Activated T-cell treated with anti-CD3 and anti-CD28 coated beads, Interleukin-2, amount 50 U/mL, for 4 hours (primary cell): ENCODE measurements at regions not wholly inside any gene's neighbourhood (a gene's known extent, or its start where the extent isn't known, plus 50 kb on each side); places are given as distances from the start of the nearest gene placed in this dataset.

Source experiments
- ATAC-seq, 2 donors: fragments of 200-7000 bp; cut with Tn5 transposase; one replicate each; pipeline ENCODE4 v1.10.0; 2021
- DNase-seq: peaks from one replicate; pipeline ENCODE4 v3.0.0-alpha.2; 2020
- H3K27me3 Mint-ChIP-seq: one replicate; pipeline ENCODE4 v1.8.0; 2021; ENCODE audit warnings: low read depth, mixed read lengths
- H3K36me3 Mint-ChIP-seq: one replicate; pipeline ENCODE4 v1.8.0; 2022; ENCODE audit warnings: mixed read lengths; ENCODE audit not compliant: insufficient read depth
- H3K4me1 Mint-ChIP-seq: one replicate; pipeline ENCODE4 v1.8.0; 2021; ENCODE audit warnings: low read depth, mixed read lengths
- H3K4me3 Mint-ChIP-seq: one replicate; pipeline ENCODE4 v1.8.0; 2021; ENCODE audit warnings: mild to moderate bottlenecking, moderate library complexity, mixed read lengths
- H3K9me3 Mint-ChIP-seq: one replicate; pipeline ENCODE4 v1.8.0; 2021; ENCODE audit warnings: mixed read lengths

DNA sequence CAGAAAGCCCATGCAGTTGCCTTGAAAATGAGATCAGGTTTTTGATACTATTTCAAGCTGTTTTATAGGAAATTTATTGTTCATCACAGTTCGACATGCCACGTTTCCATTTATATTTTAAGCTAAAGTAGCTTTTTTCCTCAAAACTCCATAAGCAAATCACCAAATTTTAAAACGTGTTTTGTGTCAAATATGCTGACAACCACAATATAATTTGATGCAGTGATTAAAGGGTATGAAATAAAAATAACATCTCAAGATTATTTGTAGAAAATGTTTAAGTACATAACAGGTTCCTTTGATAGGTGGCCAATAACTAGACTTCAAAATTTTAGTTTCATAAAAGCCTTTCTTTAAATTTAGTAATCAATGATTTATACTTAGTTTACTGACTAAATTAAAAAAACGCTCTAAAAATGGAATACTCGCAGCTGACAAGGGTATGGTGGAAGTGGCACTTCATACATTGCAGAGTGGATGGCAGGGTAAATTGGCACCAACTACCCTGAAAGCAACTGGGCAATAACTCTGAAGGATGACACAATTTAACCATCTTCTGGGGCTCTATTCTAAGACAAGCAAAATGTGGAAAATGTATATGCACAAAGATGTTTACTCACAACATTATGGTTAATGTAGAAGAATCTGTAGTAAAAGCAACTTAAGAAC lies 481.6 kb downstream of the TNS3 start:
- H3K36me3 Mint-ChIP-seq = no peaks in the 10 kb centered on the region
- ATAC-seq (no peak), DNase-seq (no peak)
- no peaks in the 10 kb centered on the region for H3K9me3 Mint-ChIP-seq
- no peaks in the 10 kb centered on the region for H3K4me1 Mint-ChIP-seq
- no peak overlapping the region for H3K4me3 Mint-ChIP-seq
- H3K27me3 Mint-ChIP-seq = no peaks in the 10 kb centered on the region

- DNase-seq (no peak), ATAC-seq (no peak)
- Mint-ChIP-seq H3K4me3 (no peak overlapping the region), H3K4me1 (no peaks in the 10 kb centered on the region), H3K36me3 (no peaks in the 10 kb centered on the region), H3K27me3 (peaks cover 1% of the 10 kb centered on the region), H3K9me3 (no peaks in the 10 kb centered on the region)
Observed at GRCh38 chr7:47097431-47097830, 484.5 kb downstream of the TNS3 start.

DNA sequence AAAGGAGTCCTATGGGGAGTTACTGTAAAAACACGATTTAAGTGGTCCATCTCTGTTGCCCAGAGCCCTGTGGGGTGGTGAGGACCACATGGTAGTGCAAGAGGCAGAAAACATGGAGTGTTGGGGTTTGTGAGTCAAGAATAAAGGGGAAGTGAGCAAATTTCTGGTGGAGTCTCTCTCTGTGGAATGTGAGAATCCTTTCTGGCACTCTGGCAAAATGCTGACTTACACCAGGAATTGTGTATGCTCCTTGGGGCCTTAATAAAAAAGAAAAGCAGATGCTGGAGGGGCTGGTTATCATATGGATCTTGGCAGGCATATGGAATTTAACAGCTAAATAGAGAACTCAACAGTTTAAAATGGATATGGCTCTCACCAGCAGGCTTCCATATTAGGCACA lies 486.0 kb downstream of the TNS3 start:
- Mint-ChIP-seq H3K36me3 (no peaks in the 10 kb centered on the region), H3K27me3 (peaks cover 1% of the 10 kb centered on the region), H3K4me1 (no peaks in the 10 kb centered on the region), H3K4me3 (no peak overlapping the region), H3K9me3 (no peaks in the 10 kb centered on the region)
- ATAC-seq = no peak
- DNase-seq = no peak

DNA sequence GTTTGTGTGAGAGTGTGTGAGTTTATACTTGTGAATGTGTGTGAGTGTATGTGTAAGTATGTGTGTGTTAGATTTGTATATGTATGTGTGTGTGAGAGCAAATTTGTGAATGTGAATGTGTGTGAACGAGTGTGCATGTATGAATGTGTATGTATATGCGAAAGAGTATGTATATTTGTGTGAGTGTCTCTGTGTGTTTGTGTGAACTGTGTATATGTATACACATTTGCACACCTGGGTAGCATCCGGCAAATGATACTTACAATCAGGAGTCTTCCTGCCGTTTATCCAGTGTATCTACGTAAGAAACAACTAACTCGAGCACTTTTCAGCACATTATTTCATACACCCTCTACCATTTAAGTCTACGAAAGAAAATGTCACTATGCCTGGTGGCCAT lies 487.4 kb downstream of the TNS3 start:
- Mint-ChIP-seq H3K4me1 (no peaks in the 10 kb centered on the region), H3K27me3 (peaks cover 1% of the 10 kb centered on the region), H3K4me3 (no peak overlapping the region), H3K36me3 (no peaks in the 10 kb centered on the region), H3K9me3 (no peaks in the 10 kb centered on the region)
- ATAC-seq = no peak
- DNase-seq = no peak

DNA sequence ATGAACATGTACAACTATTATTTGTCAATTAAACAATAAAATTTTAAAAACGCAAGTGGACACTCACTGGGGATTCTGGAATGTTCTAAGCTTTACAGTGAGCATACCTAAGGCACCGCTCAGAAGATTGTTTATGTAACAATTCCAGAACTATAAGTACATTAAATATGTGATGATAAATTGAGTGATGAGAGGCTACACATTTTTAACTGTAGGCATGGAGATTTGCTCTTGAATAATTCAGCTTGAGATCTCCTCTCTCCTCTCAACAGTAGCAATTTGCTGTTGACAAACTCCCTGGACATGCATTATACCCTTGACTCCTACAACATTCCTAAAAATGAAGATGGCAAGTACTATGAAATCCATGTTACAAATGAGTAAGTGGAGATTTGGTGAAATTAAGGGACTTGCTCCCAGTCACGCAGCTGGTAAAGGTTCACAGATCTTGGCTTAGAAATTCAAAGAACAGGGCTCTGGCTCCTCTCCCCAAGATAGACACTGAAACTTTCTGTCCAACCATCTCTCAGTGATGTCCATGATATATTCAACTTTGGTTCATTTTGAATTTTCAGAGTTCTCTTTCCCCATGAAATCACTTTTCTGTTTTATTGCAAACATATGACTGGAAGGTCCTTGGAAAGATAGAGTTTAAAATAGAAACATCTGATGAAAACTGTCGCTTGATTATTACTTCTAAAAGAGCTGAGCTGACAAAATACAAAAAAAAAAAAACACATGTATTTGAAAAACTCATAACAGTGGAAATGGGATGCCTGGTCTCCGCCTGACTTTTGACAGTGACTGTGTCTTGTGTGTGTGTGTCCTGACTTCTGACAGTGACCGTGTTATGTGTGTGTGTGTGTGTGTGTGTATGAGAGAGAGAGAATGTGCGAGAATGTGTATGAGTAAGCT lies 488.3 kb downstream of the TNS3 start:
- H3K27me3 Mint-ChIP-seq = peaks cover 1% of the 10 kb centered on the region
- no peaks in the 10 kb centered on the region for H3K36me3 Mint-ChIP-seq
- H3K4me3 Mint-ChIP-seq = no peak overlapping the region
- H3K4me1 Mint-ChIP-seq = no peaks in the 10 kb centered on the region
- ATAC-seq = no peak
- H3K9me3 Mint-ChIP-seq = no peaks in the 10 kb centered on the region
- DNase-seq = no peak

DNA sequence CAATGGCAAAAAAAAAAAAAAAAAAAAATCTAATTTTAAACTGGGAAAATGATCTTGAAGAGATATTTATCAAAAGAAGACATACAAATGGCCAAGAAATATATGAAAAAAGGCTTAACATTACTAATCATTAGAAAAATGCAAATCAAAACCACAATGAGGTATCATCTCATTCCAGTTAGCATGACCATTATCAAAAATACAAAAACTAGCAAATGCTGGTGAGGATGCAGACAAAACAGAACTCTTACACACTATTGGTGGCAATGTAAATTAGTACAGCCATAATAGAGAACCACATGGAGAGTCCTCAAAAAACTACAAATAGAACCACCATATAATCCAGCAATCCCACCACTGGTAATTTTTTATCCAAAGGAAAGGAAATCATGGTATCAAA lies 489.6 kb downstream of the TNS3 start:
- H3K4me3 Mint-ChIP-seq = no peak overlapping the region
- ATAC-seq (no peak), DNase-seq (no peak)
- no peaks in the 10 kb centered on the region for H3K9me3 Mint-ChIP-seq
- H3K4me1 Mint-ChIP-seq = no peaks in the 10 kb centered on the region
- no peaks in the 10 kb centered on the region for H3K36me3 Mint-ChIP-seq
- peaks cover 1% of the 10 kb centered on the region for H3K27me3 Mint-ChIP-seq

DNA sequence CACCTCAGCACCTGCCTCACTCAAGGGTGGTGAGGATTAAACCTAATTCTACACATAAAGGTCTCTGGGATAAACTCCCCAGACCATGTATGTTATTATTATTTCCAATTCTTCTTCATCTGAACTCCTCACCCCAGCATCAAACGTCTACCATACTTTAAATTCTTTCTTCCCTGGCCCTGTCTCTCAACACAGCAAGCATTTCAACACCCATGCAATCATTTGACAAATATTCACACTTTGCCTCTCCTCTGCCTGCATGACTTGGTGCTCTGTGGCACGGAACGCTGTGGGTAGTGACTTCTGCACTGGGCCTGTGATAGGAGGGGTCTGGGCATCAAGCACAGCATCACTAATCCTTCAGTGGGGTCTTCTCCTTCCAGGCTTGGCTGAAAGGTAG lies 490.8 kb downstream of the TNS3 start:
- no peaks in the 10 kb centered on the region for H3K36me3 Mint-ChIP-seq
- H3K4me1 Mint-ChIP-seq = no peaks in the 10 kb centered on the region
- DNase-seq (no peak), ATAC-seq (no peak)
- H3K4me3 Mint-ChIP-seq = no peak overlapping the region
- no peaks in the 10 kb centered on the region for H3K9me3 Mint-ChIP-seq
- peaks cover 1% of the 10 kb centered on the region for H3K27me3 Mint-ChIP-seq

- DNase-seq = no peak
- ATAC-seq = no peak
- H3K27me3 Mint-ChIP-seq = peaks cover 1% of the 10 kb centered on the region
- H3K4me1 Mint-ChIP-seq = no peaks in the 10 kb centered on the region
- H3K4me3 Mint-ChIP-seq = no peak overlapping the region
- H3K36me3 Mint-ChIP-seq = no peaks in the 10 kb centered on the region
- H3K9me3 Mint-ChIP-seq = no peaks in the 10 kb centered on the region
Observed at GRCh38 chr7:47089461-47089860, 492.4 kb downstream of the TNS3 start.

- no peak overlapping the region for H3K4me3 Mint-ChIP-seq
- H3K4me1 Mint-ChIP-seq = no peaks in the 10 kb centered on the region
- peaks cover 1% of the 10 kb centered on the region for H3K27me3 Mint-ChIP-seq
- no peaks in the 10 kb centered on the region for H3K36me3 Mint-ChIP-seq
- H3K9me3 Mint-ChIP-seq = no peaks in the 10 kb centered on the region
- ATAC-seq = no peak
- DNase-seq = no peak
Observed at GRCh38 chr7:47089068-47089417, 492.9 kb downstream of the TNS3 start.

DNA sequence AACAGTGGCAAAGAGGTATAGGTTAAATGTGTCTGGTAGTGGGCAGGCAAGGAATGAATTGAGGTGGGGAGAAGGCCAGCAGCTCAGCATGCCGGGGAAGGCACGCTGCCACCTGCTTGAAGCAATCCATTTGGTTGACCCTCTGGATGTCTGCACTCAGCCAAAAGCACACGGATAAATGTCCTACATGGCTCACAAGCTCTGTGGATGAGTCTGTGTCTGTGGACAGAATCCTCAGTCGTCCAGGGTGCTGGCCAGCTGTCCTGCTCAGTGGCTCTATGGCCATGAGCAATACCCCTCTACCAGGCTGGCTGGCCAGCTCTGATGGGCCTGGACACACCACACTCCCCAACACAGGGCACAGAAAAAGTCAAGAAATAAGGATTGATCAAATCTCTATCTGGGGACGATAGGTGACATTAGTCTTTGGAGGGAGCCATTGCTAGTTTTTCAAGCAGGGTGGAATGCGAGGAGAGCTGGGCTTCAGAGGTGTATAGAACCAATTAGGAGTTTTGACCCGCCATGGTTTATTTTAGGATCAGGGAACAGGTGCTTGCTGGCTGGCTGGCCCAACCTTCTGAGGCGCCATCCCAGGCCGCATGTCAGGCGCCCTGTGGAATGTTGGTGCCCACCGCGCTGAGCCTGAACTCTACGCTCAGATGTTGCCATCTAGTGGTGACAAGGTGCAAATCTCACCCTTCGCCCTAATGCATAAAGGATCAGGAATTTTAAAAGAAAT lies 493.4 kb downstream of the TNS3 start:
- H3K9me3 Mint-ChIP-seq = no peaks in the 10 kb centered on the region
- peak in 1 of 2 donors; percentile 55 for ATAC-seq
- no peak for DNase-seq
- H3K4me3 Mint-ChIP-seq = no peak overlapping the region
- no peaks in the 10 kb centered on the region for H3K36me3 Mint-ChIP-seq
- no peaks in the 10 kb centered on the region for H3K4me1 Mint-ChIP-seq
- peaks cover 1% of the 10 kb centered on the region for H3K27me3 Mint-ChIP-seq

DNA sequence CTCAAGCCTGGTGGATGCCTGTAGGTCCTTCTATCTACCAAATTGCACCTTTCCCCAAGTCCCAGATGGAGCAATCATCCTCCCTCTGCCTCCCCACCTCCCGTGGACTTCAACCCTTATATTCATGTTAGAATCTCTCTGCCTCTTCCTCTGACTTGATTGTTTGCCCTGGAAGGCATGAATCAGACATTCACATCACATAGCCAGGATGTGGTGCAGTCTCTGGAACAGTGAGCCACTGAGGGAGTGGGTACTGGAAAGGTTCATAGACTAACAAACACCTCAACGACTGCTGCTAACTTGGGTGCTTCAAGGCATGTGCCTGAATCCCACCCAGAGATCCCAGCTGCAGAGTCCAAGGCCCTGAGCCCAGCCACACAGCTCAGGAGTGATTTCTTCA lies 494.0 kb downstream of the TNS3 start:
- peaks cover under 1% of the 10 kb centered on the region for H3K27me3 Mint-ChIP-seq
- H3K4me1 Mint-ChIP-seq = no peaks in the 10 kb centered on the region
- H3K4me3 Mint-ChIP-seq = no peak overlapping the region
- no peak for ATAC-seq
- DNase-seq = no peak
- no peaks in the 10 kb centered on the region for H3K9me3 Mint-ChIP-seq
- no peaks in the 10 kb centered on the region for H3K36me3 Mint-ChIP-seq

DNA sequence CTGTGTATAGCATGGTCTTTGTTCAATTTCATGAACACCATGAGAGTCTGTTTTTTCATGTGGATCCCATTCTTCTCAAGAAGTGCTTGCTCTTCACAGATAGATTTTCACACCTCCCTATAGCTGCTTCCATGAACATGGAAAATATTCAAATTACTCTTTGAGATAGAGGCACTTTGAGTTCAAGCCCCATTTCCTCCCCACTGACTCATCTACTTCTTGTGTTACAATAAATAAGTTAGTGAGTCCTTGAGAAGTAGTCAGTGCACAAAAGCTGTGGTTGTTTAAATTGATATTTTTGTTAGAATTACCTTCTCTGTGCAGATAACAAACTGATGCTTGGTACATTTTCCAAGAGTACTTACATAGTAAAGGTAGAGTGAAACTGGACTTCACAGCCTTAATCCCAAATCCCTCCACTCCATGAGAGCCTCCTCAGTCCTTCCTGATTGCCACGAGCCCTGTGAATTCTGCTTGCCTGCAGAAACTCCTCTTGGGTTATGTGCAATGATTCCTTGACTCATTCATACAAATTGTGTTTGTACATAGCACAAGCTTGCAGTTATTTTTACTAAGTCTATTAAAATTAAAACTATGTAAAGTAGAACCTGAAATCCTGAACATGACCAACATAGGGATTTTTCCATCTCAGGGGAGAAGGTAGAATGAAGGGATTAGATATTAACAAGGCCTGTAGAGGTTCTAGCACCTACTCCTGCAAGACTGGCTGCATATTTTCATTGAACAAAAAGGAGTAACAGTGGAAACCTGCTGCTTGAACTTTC lies 496.2 kb downstream of the TNS3 start:
- no peaks in the 10 kb centered on the region for H3K36me3 Mint-ChIP-seq
- H3K4me1 Mint-ChIP-seq = no peaks in the 10 kb centered on the region
- no peak for ATAC-seq

GRCh38 chr7:47083476-47084250 lies 498.2 kb downstream of the TNS3 start:
- no peaks in the 10 kb centered on the region for H3K4me1 Mint-ChIP-seq
- no peak for ATAC-seq
- no peaks in the 10 kb centered on the region for H3K36me3 Mint-ChIP-seq
- no peak for DNase-seq
- no peaks in the 10 kb centered on the region for H3K27me3 Mint-ChIP-seq
- H3K4me3 Mint-ChIP-seq = no peak overlapping the region
- H3K9me3 Mint-ChIP-seq = no peaks in the 10 kb centered on the region

More for the DNA sequence above, 496.2 kb downstream of the TNS3 start:
- H3K9me3 Mint-ChIP-seq = no peaks in the 10 kb centered on the region
- no peak overlapping the region for H3K4me3 Mint-ChIP-seq
- no peaks in the 10 kb centered on the region for H3K27me3 Mint-ChIP-seq
- DNase-seq = no peak
